ENCODE measurements at regions not wholly inside any gene's neighbourhood (a gene's known extent, or its start where the extent isn't known, plus 50 kb on each side); places are given as distances from the start of the nearest gene placed in this dataset.
A peak's percentile ranks its signal among the peaks of the same experiment; 100 is the strongest.

- H3K27ac ChIP-seq (ENCODE audit: low read depth, low read length, severe bottlenecking) = no peak overlapping the region
- H3K36me3 ChIP-seq (ENCODE audit: control insufficient read depth, insufficient read depth, low read length) = no peaks in the 10 kb centered on the region
- H3K4me1 ChIP-seq (ENCODE audit: control insufficient read depth, insufficient read depth, low read length, poor library complexity, severe bottlenecking) = peaks cover 3% of the 10 kb centered on the region
- H3K4me3 ChIP-seq (ENCODE audit: extremely low read depth, insufficient read depth, low read length, poor library complexity, severe bottlenecking) = no peak overlapping the region
- no peaks in the 10 kb centered on the region for H3K9me3 ChIP-seq (ENCODE audit: control insufficient read depth, low read length)
Measured at GRCh38 chr11:109854731-109855130, 238.5 kb upstream of the ZC3H12C start.

DNA sequence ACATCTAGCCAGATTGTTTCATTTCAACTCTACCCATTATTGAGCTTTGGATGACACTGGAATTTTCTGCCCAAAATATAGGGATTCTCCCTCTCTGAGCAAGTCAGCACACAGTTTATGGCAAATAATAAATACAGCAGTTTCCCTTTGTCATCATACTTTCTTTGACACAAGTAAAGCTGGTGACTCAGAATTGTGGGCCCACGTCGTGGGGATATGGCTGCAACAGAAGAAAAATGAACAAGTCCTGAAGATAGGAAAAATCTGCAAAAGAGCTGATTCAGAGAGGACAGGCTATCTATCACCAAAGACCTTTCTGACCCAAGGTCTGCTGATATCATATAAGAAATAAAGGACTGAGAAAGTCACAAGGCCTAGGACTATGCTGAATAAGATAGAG lies 236.3 kb upstream of the ZC3H12C start:
- no CpG with 5 or more reads among the region's 2 CpGs for WGBS, 2 experiments (ENCODE audit: insufficient coverage in 2 of 2)
- peaks cover 3% of the 10 kb centered on the region for H3K4me1 ChIP-seq (ENCODE audit: control insufficient read depth, insufficient read depth, low read length, poor library complexity, severe bottlenecking)
- H3K27ac ChIP-seq (ENCODE audit: low read depth, low read length, severe bottlenecking) = no peak overlapping the region
- H3K4me3 ChIP-seq (ENCODE audit: extremely low read depth, insufficient read depth, low read length, poor library complexity, severe bottlenecking) = no peak overlapping the region
- no peaks in the 10 kb centered on the region for H3K9me3 ChIP-seq (ENCODE audit: control insufficient read depth, low read length)
- no peaks in the 10 kb centered on the region for H3K36me3 ChIP-seq (ENCODE audit: control insufficient read depth, insufficient read depth, low read length)

- Histone ChIP-seq H3K9me3 (ENCODE audit: control insufficient read depth, low read length) (no peaks in the 10 kb centered on the region), H3K4me3 (ENCODE audit: extremely low read depth, insufficient read depth, low read length, poor library complexity, severe bottlenecking) (no peak overlapping the region), H3K36me3 (ENCODE audit: control insufficient read depth, insufficient read depth, low read length) (no peaks in the 10 kb centered on the region), H3K4me1 (ENCODE audit: control insufficient read depth, insufficient read depth, low read length, poor library complexity, severe bottlenecking) (peaks cover 3% of the 10 kb centered on the region), H3K27ac (ENCODE audit: low read depth, low read length, severe bottlenecking) (no peak overlapping the region)
Measured at GRCh38 chr11:109857637-109858036, 235.6 kb upstream of the ZC3H12C start.

DNA sequence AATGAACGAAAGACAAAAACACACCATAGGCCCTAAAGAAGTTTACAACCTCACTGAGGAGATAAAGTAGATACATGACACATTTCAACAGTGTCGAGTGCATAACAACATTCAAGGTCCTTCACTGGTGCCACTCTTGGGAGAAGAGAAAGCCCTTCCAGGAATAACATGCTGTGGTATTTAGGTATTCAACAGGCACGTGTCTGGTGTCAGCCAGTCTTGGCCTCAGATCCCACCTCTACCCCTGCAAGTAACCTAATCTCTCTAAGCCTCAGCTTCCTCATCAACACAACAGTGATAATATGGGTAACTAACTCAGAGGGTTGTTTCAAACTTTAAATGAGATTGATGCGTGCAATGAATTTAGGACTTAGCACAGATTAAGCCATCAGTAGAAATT lies 235.0 kb upstream of the ZC3H12C start:
- WGBS, 2 experiments (ENCODE audit: insufficient coverage in 2 of 2) = 80 to 89% methylated on average over 1 of the region's 4 CpGs
- Histone ChIP-seq H3K36me3 (ENCODE audit: control insufficient read depth, insufficient read depth, low read length) (no peaks in the 10 kb centered on the region), H3K27ac (ENCODE audit: low read depth, low read length, severe bottlenecking) (no peak overlapping the region), H3K4me1 (ENCODE audit: control insufficient read depth, insufficient read depth, low read length, poor library complexity, severe bottlenecking) (peaks cover 3% of the 10 kb centered on the region), H3K4me3 (ENCODE audit: extremely low read depth, insufficient read depth, low read length, poor library complexity, severe bottlenecking) (no peak overlapping the region), H3K9me3 (ENCODE audit: control insufficient read depth, low read length) (no peaks in the 10 kb centered on the region)

- WGBS, 2 experiments (ENCODE audit: insufficient coverage in 2 of 2) = 60 to 83% methylated on average over 1 of the region's 4 CpGs
- H3K27ac ChIP-seq (ENCODE audit: low read depth, low read length, severe bottlenecking) = peak overlapping the region; percentile 72
- H3K36me3 ChIP-seq (ENCODE audit: control insufficient read depth, insufficient read depth, low read length) = no peaks in the 10 kb centered on the region
- H3K4me1 ChIP-seq (ENCODE audit: control insufficient read depth, insufficient read depth, low read length, poor library complexity, severe bottlenecking) = peaks cover 6% of the 10 kb centered on the region
- no peak overlapping the region for H3K4me3 ChIP-seq (ENCODE audit: extremely low read depth, insufficient read depth, low read length, poor library complexity, severe bottlenecking)
- no peaks in the 10 kb centered on the region for H3K9me3 ChIP-seq (ENCODE audit: control insufficient read depth, low read length)
Measured at GRCh38 chr11:109859045-109859724, 234.0 kb upstream of the ZC3H12C start.

DNA sequence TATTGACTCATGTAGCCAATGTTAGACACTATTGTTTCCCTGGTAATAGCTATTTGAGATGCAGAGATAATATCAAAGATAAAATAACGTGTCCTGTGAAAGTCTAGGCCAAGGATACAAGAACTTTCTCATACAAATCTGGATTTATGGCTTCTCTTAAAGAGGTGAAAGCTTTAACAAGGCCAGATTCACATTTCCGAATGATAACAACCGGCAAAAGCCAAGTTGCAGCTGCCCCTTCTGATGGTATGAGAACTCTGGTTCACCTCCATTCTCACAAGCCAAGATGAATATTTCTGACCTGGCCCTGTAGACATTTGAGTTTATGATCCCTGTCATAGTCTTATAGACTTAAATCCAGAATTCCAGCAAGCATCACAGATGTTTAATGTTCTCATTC lies 230.4 kb upstream of the ZC3H12C start:
- WGBS, 2 experiments (ENCODE audit: insufficient coverage in 2 of 2) = 88 to 89% methylated on average over 2 of the region's 3 CpGs
- H3K9me3 ChIP-seq (ENCODE audit: control insufficient read depth, low read length) = no peaks in the 10 kb centered on the region
- no peak overlapping the region for H3K4me3 ChIP-seq (ENCODE audit: extremely low read depth, insufficient read depth, low read length, poor library complexity, severe bottlenecking)
- H3K27ac ChIP-seq (ENCODE audit: low read depth, low read length, severe bottlenecking) = no peak overlapping the region
- H3K4me1 ChIP-seq (ENCODE audit: control insufficient read depth, insufficient read depth, low read length, poor library complexity, severe bottlenecking) = peaks cover 16% of the 10 kb centered on the region
- H3K36me3 ChIP-seq (ENCODE audit: control insufficient read depth, insufficient read depth, low read length) = no peaks in the 10 kb centered on the region

DNA sequence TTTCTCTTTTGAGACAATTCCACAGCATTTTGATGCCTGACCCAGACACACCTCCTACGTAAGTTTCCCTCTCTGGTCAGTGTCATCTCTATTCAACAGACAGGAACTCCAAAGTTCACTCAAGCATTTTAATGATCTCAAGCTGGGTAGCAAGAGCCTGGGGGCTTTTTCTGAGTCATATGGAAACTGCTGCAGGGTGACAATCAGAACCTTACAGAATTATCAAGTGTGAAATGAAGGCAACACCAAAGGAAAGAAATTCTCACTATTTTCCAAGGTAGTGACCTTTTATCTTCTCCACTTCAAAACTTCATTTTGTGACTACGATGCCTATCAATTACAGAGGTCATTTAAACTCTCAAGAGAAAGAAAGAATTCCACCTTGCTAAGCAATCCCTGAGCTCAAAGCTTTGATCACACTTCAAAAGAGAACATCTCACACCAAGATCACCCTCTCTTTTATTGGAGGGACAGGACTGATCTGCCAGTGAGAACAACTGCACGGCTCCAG lies 229.0 kb upstream of the ZC3H12C start:
- peaks cover 14% of the 10 kb centered on the region for H3K4me1 ChIP-seq (ENCODE audit: control insufficient read depth, insufficient read depth, low read length, poor library complexity, severe bottlenecking)
- H3K9me3 ChIP-seq (ENCODE audit: control insufficient read depth, low read length) = no peaks in the 10 kb centered on the region
- H3K36me3 ChIP-seq (ENCODE audit: control insufficient read depth, insufficient read depth, low read length) = no peaks in the 10 kb centered on the region
- peak overlapping the region; percentile 51 for H3K27ac ChIP-seq (ENCODE audit: low read depth, low read length, severe bottlenecking)
- WGBS, 2 experiments (ENCODE audit: insufficient coverage in 2 of 2) = 14 to 25% methylated on average over 1 to 2 of the region's 3 CpGs
- H3K4me3 ChIP-seq (ENCODE audit: extremely low read depth, insufficient read depth, low read length, poor library complexity, severe bottlenecking) = no peak overlapping the region

DNA sequence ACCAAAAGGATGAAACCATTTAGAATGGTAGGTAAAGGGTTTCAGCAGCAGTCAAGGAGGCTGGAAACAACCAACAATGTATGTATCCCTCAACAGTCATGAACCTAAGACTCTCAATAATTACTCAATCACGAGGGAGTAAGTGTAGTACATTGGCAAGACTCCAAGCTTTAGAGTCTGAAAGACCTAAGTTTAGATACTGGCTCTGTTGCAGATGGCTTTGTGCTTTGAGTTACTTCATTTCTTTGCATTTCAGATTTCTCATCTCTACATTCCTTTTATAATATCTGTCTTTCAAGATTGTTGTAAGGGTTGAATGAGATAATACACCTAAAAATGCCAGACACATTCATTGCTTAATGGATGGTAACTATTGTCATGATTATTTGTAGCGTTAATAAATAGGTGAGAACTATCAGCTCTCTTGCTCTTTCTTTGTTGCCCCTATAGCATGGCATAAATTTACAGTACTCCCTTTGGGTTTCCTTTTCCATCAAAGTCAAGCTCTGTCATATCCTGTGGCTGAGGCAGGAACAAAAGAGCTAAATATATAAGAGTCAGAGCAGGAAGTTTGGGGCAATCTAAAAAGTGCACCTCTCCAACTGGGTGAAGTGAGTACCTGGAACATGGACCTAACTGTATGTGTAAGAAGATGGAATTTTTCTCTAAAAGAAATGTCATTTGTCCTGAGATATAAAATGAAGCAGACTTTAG lies 228.2 kb upstream of the ZC3H12C start:
- Histone ChIP-seq H3K36me3 (ENCODE audit: control insufficient read depth, insufficient read depth, low read length) (no peaks in the 10 kb centered on the region), H3K4me1 (ENCODE audit: control insufficient read depth, insufficient read depth, low read length, poor library complexity, severe bottlenecking) (peaks cover 13% of the 10 kb centered on the region), H3K9me3 (ENCODE audit: control insufficient read depth, low read length) (no peaks in the 10 kb centered on the region), H3K4me3 (ENCODE audit: extremely low read depth, insufficient read depth, low read length, poor library complexity, severe bottlenecking) (no peak overlapping the region), H3K27ac (ENCODE audit: low read depth, low read length, severe bottlenecking) (peak overlapping the region; percentile 6)
- no CpG with 5 or more reads among the region's 2 CpGs for WGBS, 2 experiments (ENCODE audit: insufficient coverage in 2 of 2)

DNA sequence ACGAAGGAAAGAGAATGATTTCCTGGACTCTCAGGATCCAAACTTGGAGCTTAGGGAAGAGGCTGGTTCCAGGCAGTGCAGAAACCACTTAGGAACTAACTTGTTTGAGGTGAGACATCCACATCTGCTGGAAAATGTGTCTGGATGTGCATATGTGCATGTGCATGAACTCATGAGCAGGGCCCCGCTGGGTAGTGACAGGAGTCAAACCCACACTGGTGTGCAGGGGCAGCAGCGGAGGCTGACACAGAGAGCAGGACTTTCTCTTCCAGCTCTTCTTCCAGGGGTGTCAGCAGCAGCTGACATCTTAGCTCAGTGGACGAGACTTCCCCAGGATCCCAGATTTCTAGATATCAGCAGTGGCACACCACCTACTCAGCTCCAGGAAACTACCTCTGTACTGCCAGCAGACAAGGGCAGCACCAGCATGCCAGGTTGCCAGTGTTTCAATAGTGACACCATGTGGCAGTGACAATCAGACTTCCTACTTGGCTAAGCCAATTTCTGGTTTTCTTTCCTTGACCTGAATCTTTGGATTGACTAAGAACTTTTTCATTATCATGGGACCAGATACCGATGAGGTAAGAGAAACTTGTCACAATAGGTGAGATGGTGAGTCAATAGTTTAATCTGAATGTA lies 227.5 kb upstream of the ZC3H12C start:
- peaks cover 13% of the 10 kb centered on the region for H3K4me1 ChIP-seq (ENCODE audit: control insufficient read depth, insufficient read depth, low read length, poor library complexity, severe bottlenecking)
- H3K9me3 ChIP-seq (ENCODE audit: control insufficient read depth, low read length) = no peaks in the 10 kb centered on the region
- H3K4me3 ChIP-seq (ENCODE audit: extremely low read depth, insufficient read depth, low read length, poor library complexity, severe bottlenecking) = no peak overlapping the region
- 86 to 92% methylated on average over 4 to 5 of the region's 5 CpGs for WGBS, 2 experiments (ENCODE audit: insufficient coverage in 2 of 2)
- peak overlapping the region; percentile 6 for H3K27ac ChIP-seq (ENCODE audit: low read depth, low read length, severe bottlenecking)
- H3K36me3 ChIP-seq (ENCODE audit: control insufficient read depth, insufficient read depth, low read length) = no peaks in the 10 kb centered on the region

DNA sequence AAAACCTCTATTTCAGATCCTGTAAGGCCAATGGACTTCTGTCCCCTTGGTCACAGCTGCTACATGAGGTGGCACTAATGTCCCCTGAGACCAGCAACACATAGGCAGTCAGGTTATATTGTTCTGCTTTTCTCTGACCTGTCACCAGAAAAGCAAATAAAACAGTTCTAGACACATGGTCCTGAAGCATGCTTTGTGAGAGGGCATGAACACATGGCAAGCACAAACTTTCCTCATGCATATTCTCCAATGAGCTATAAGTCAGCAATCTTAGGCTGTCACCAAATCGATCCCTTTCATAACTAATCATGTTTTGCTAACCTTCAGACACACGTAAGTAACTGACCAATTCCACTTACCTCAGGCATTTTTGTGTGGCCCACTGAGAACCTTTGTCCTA lies 225.4 kb upstream of the ZC3H12C start:
- H3K4me3 ChIP-seq (ENCODE audit: extremely low read depth, insufficient read depth, low read length, poor library complexity, severe bottlenecking) = no peak overlapping the region
- no peak overlapping the region for H3K27ac ChIP-seq (ENCODE audit: low read depth, low read length, severe bottlenecking)
- peaks cover 3% of the 10 kb centered on the region for H3K9me3 ChIP-seq (ENCODE audit: control insufficient read depth, low read length)
- 89 to 100% methylated on average over 1 to 2 of the region's 2 CpGs for WGBS, 2 experiments (ENCODE audit: insufficient coverage in 2 of 2)
- H3K36me3 ChIP-seq (ENCODE audit: control insufficient read depth, insufficient read depth, low read length) = no peaks in the 10 kb centered on the region
- peaks cover 13% of the 10 kb centered on the region for H3K4me1 ChIP-seq (ENCODE audit: control insufficient read depth, insufficient read depth, low read length, poor library complexity, severe bottlenecking)

- Histone ChIP-seq H3K27ac (ENCODE audit: low read depth, low read length, severe bottlenecking) (no peak overlapping the region), H3K9me3 (ENCODE audit: control insufficient read depth, low read length) (peaks cover 4% of the 10 kb centered on the region), H3K4me3 (ENCODE audit: extremely low read depth, insufficient read depth, low read length, poor library complexity, severe bottlenecking) (no peak overlapping the region), H3K4me1 (ENCODE audit: control insufficient read depth, insufficient read depth, low read length, poor library complexity, severe bottlenecking) (peaks cover 7% of the 10 kb centered on the region), H3K36me3 (ENCODE audit: control insufficient read depth, insufficient read depth, low read length) (no peaks in the 10 kb centered on the region)
- WGBS, 2 experiments (ENCODE audit: insufficient coverage in 2 of 2) = 83% methylated on average over 1 of the region's 2 CpGs; no CpG with 5 or more reads in 1 of the 2 experiments
Measured at GRCh38 chr11:109869536-109869935, 223.7 kb upstream of the ZC3H12C start.

Data from mesodermal cell (in vitro differentiated cells).